Endothelial cell of umbilical vein (primary cell): ENCODE measurements at regions not wholly inside any gene's neighbourhood (a gene's known extent, or its start where the extent isn't known, plus 50 kb on each side); places are given as distances from the start of the nearest gene placed in this dataset.

Experiments
- BruUV-seq: library from RNA; stranded (reverse); fragments of 400-500 nt; replicated peaks from 2 replicates; lab custom pipeline; 2021; lab: Mats Ljungman, UMichigan
- CTCF ChIA-PET: fragments of 300-600, 350-600 bp; sonication (Branson Sonifier 250); formaldehyde crosslinking; loops from one replicate; lab custom pipeline; 2021; ENCODE audit warnings: antibody characterized with exemption, inconsistent platforms; lab: Charles Lee
- POLR2A ChIA-PET: fragments of 300-600, 350-600 bp; sonication (Branson Sonifier 250); formaldehyde crosslinking; loops from one replicate; lab custom pipeline; 2021; ENCODE audit warnings: antibody characterized with exemption, inconsistent platforms; lab: Charles Lee
- DNase-seq: peaks from one replicate; pipeline ENCODE4 v3.0.0-alpha.2; 2011; ENCODE audit warnings: low read depth, low spot score
- FAIRE-seq: peaks from 2 replicates; lab custom pipeline; 2011; peaks lifted over from hg19 to GRCh38; lab: Jason Lieb, UNC
- H2AFZ ChIP-seq: 2 replicates; pipeline ENCODE4 v1.6.0; 2012; ENCODE audit warnings: low read depth, low read length, control low read depth, inconsistent platforms
- H3K27ac ChIP-seq: 2 replicates; pipeline ENCODE4 v1.5.1; 2011; ENCODE audit warnings: low read depth, mild to moderate bottlenecking, control low read depth, low read length, moderate library complexity; ENCODE audit not compliant: insufficient read depth
- H3K27me3 ChIP-seq, 2 experiments: 2 replicates each; pipeline versions ENCODE4 v1.6.0 to v1.6.1; 2011; ENCODE audit warnings: low read length in 2 of 2, mixed read lengths in 1 of 2; ENCODE audit not compliant: control insufficient read depth in 2 of 2, insufficient read depth in 2 of 2
- H3K36me3 ChIP-seq, 2 experiments: 2 replicates in 1 of 2; 3 replicates in 1 of 2; pipeline ENCODE4 v1.5.1; 2011; ENCODE audit warnings: low read length in 2 of 2, mild to moderate bottlenecking in 1 of 2, moderate library complexity in 1 of 2; ENCODE audit not compliant: control insufficient read depth in 2 of 2, insufficient read depth in 2 of 2; ENCODE audit errors: extremely low read depth in 1 of 2
- H3K4me1 ChIP-seq: 3 replicates; pipeline ENCODE4 v1.5.1; 2011; ENCODE audit warnings: mild to moderate bottlenecking, low read length; ENCODE audit not compliant: control insufficient read depth, insufficient read depth; ENCODE audit errors: extremely low read depth
- H3K4me2 ChIP-seq: 2 replicates; pipeline ENCODE4 v1.6.1; 2011; ENCODE audit warnings: low read length, control low read depth, mixed read lengths; ENCODE audit not compliant: insufficient read depth
- H3K4me3 ChIP-seq, 3 experiments: fragments of 200-600 bp in 1 of 3; sonication (generic), shearing (Covaris generic) in 1 of 3; replicated peaks in 1 of 3; 2 replicates each; pipeline ENCODE4 v1.5.1; 2011 to 2016; ENCODE audit warnings: control low read depth in 3 of 3, low read length in 3 of 3, mild to moderate bottlenecking in 2 of 3, inconsistent platforms in 1 of 3, low read depth in 1 of 3, moderate library complexity in 1 of 3; ENCODE audit not compliant: insufficient read depth in 1 of 3
- H3K79me2 ChIP-seq: 2 replicates; pipeline ENCODE4 v1.6.0; 2012; ENCODE audit warnings: low read length, inconsistent platforms; ENCODE audit not compliant: control insufficient read depth, insufficient read depth
- H3K9ac ChIP-seq: replicated peaks from 2 replicates; pipeline ENCODE3; 2011; ENCODE audit warnings: low read length, control low read depth; ENCODE audit not compliant: insufficient read depth; ENCODE audit errors: extremely low read depth
- H3K9me1 ChIP-seq: replicated peaks from 3 replicates; pipeline ENCODE4 v1.6.0; 2011; ENCODE audit warnings: mild to moderate bottlenecking, low read length; ENCODE audit not compliant: control insufficient read depth, insufficient read depth; ENCODE audit errors: extremely low read depth
- H3K9me3 ChIP-seq: replicated peaks from 2 replicates; pipeline ENCODE4 v1.5.1; 2012; ENCODE audit warnings: low read length, inconsistent platforms; ENCODE audit not compliant: control insufficient read depth, insufficient read depth
- H4K20me1 ChIP-seq: replicated peaks from 2 replicates; pipeline ENCODE3; 2011; ENCODE audit warnings: mild to moderate bottlenecking, low read length; ENCODE audit not compliant: control insufficient read depth, insufficient read depth; ENCODE audit errors: extremely low read depth
- CTCF ChIP-seq, 2 donors: IDR thresholded peaks; 1 replicate in 1 of 2; 2 replicates in 1 of 2; pipeline ENCODE4 v1.5.1; 2011; ENCODE audit warnings: low read length in 2 of 2, mild to moderate bottlenecking in 2 of 2, moderate library complexity in 2 of 2, control low read depth in 1 of 2, inconsistent platforms in 1 of 2, low read depth in 1 of 2; ENCODE audit not compliant: insufficient read depth in 1 of 2; ENCODE audit errors: extremely low read depth in 1 of 2
- EZH2 ChIP-seq: IDR thresholded peaks from 2 replicates; pipeline ENCODE4 v1.6.1; 2012; ENCODE audit warnings: borderline replicate concordance, low read depth, mild to moderate bottlenecking, moderate library complexity, low read length, inconsistent platforms; ENCODE audit not compliant: severe bottlenecking
- FOS ChIP-seq: IDR thresholded peaks from 2 replicates; pipeline ENCODE4 v1.6.1; 2011; ENCODE audit warnings: mild to moderate bottlenecking, low read length, moderate library complexity, borderline replicate concordance; ENCODE audit not compliant: insufficient read depth
- GATA2 ChIP-seq: IDR thresholded peaks from 2 replicates; pipeline ENCODE4 v1.7.0; 2011; ENCODE audit warnings: low read depth, mild to moderate bottlenecking, moderate library complexity, mixed read lengths, low read length; ENCODE audit not compliant: insufficient read length, insufficient read depth
- JUN ChIP-seq: IDR thresholded peaks from 2 replicates; pipeline ENCODE4 v1.6.1; 2011; ENCODE audit warnings: borderline replicate concordance, low read depth; ENCODE audit not compliant: insufficient read length, insufficient read depth
- MAX ChIP-seq: IDR thresholded peaks from 2 replicates; pipeline ENCODE4 v1.6.1; 2011; ENCODE audit not compliant: insufficient read depth, insufficient read length
- MYC ChIP-seq: IDR thresholded peaks from one replicate; pipeline ENCODE4 v1.6.1; 2011; ENCODE audit warnings: mild to moderate bottlenecking, low read depth, low read length
- POLR2A ChIP-seq: IDR thresholded peaks from 2 replicates; pipeline ENCODE4 v1.6.1; 2012; ENCODE audit warnings: low read depth, mild to moderate bottlenecking, control low read depth, low read length
- POLR2AphosphoS5 ChIP-seq: IDR thresholded peaks from 2 replicates; pipeline ENCODE4 v1.6.1; 2012; ENCODE audit warnings: low read depth, mild to moderate bottlenecking, control low read depth, low read length, moderate library complexity; ENCODE audit not compliant: insufficient read depth
- dilution Hi-C: fragments of 300-500 bp; cut with MboI; formaldehyde crosslinking; loops from one replicate; pipeline ENCODE4 v1.15.0; 2019; ENCODE audit warnings: low sequenced_read_pairs; ENCODE audit not compliant: extremely low pct_ligation_motif_present
- intact Hi-C: fragments of 100-400 bp; cut with micrococcal nuclease; formaldehyde crosslinking; loops from one replicate; pipeline ENCODE4 v1.10.0; 2022

DNA sequence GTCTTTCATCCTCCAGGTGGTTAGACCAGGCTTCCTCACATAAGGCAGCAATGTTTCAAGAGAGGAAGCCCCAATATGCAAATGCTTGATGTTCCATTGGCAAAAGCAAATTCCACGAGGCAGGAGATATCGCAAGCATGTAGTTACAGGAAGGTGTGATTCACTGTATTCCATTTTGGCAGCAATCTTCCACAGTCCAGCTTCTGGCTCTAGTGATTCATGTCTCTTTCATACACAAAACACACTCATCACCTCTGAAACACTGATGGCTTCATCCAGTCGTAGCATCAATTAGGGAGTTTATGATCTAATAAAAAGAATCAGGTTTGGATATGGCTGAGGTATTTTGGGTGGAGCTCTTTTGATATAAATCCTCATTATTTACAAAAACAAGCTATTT lies 552.2 kb upstream of the RIOK2 start:
- H3K9ac ChIP-seq, result no peak overlapping the region
- H3K36me3 ChIP-seq, result no peaks in the 10 kb centered on the region
- peak; percentile 67 for FAIRE-seq
- H3K9me1 ChIP-seq, result no peaks in the 10 kb centered on the region
- no peak overlapping the region for H3K27ac ChIP-seq
- dilution Hi-C loops (no loop called here), intact Hi-C loops (no loop called here)
- H2AFZ ChIP-seq, result peak overlapping the region; percentile 65
- POLR2A ChIA-PET, result no interaction called here
- H3K79me2 ChIP-seq, result no peaks in the 10 kb centered on the region
- H3K4me1 ChIP-seq, result no peaks in the 10 kb centered on the region
- CTCF ChIA-PET, result interaction anchor here (1.0 to 1.8 kb wide), 3 partner anchors 10 to 22 kb away, joined by 3 to 7 read pairs (median 3); no protein-coding TSS in a partner anchor
- no TSS peak for BruUV-seq
- no peaks in the 10 kb centered on the region for H4K20me1 ChIP-seq
- no peak overlapping the region for H3K4me2 ChIP-seq
- no peaks in the 10 kb centered on the region for H3K9me3 ChIP-seq
- no peak for TF ChIP-seq JUN
- TF ChIP-seq POLR2AphosphoS5, result no peak
- TF ChIP-seq POLR2A, result no peak
- TF ChIP-seq FOS, result peak; percentile 75
- peak; percentile 63 for DNase-seq
- H3K4me3 ChIP-seq, result no peak overlapping the region
- no peaks in the 10 kb centered on the region for H3K27me3 ChIP-seq

- DNase-seq, result no peak
- H3K9ac ChIP-seq, result no peak overlapping the region
- FAIRE-seq, result no peak
- no peak overlapping the region for H3K27ac ChIP-seq
- intact Hi-C loops, result no loop called here
- no peaks in the 10 kb centered on the region for H3K79me2 ChIP-seq
- ChIA-PET POLR2A (no interaction called here), CTCF (no interaction called here)
- H3K27me3 ChIP-seq, result no peaks in the 10 kb centered on the region
- dilution Hi-C loops, result no loop called here
- no peak overlapping the region for H2AFZ ChIP-seq
- no peaks in the 10 kb centered on the region for H3K9me3 ChIP-seq
- no peaks in the 10 kb centered on the region for H3K4me1 ChIP-seq
- BruUV-seq, result no TSS peak
- no peak overlapping the region for H3K4me3 ChIP-seq
- TF ChIP-seq MAX, result no peak
- TF ChIP-seq JUN, result no peak
- TF ChIP-seq GATA2, result no peak
- TF ChIP-seq CTCF (IDR thresholded peaks at IDR 0.05; ENCODE audit: extremely low read depth in 1 of 2, insufficient read depth in 1 of 2, low read depth in 1 of 2, low read length in 2 of 2), result no peak
- TF ChIP-seq FOS, result no peak
- no peak for TF ChIP-seq POLR2AphosphoS5
- no peak for TF ChIP-seq EZH2
- TF ChIP-seq MYC, result no peak
- no peak for TF ChIP-seq POLR2A
- no peaks in the 10 kb centered on the region for H3K36me3 ChIP-seq
- no peaks in the 10 kb centered on the region for H3K9me1 ChIP-seq
- no peak overlapping the region for H3K4me2 ChIP-seq
- H4K20me1 ChIP-seq, result no peaks in the 10 kb centered on the region
These were observed 554.6 kb upstream of the RIOK2 start for GRCh38 chr5:97737608-97738007.
